WTC11 (cell line): ENCODE measurements at regions not wholly inside any gene's neighbourhood (a gene's known extent, or its start where the extent isn't known, plus 50 kb on each side); places are given as distances from the start of the nearest gene placed in this dataset.

Source experiments
- ATAC-seq: fragments of 200-7000 bp; cut with Tn5 transposase; 2 replicates; pipeline ENCODE4 v1.10.0; 2021; ENCODE audit warnings: mild to moderate bottlenecking, moderate library complexity
- CTCF ChIA-PET: fragments of 300-600 bp; sonication (Branson Sonifier 250); formaldehyde crosslinking; loops from one replicate; lab custom pipeline; 2021; ENCODE audit warnings: antibody characterized with exemption; lab: Charles Lee
- POLR2A ChIA-PET: fragments of 350-600 bp; sonication (Branson Sonifier 250); formaldehyde crosslinking; loops from one replicate; lab custom pipeline; 2021; ENCODE audit warnings: antibody characterized with exemption; lab: Charles Lee
- DNase-seq: peaks from one replicate; pipeline ENCODE4 v3.0.0; 2021; ENCODE audit warnings: low spot score
- H3K27ac Mint-ChIP-seq: 2 replicates; pipeline ENCODE4 v1.8.0; 2021; ENCODE audit warnings: mixed read lengths
- H3K27me3 Mint-ChIP-seq: 2 replicates; pipeline ENCODE4 v1.8.0; 2021; ENCODE audit warnings: low read depth, mild to moderate bottlenecking, moderate library complexity, mixed read lengths
- H3K36me3 Mint-ChIP-seq: 2 replicates; pipeline ENCODE4 v1.8.0; 2021; ENCODE audit warnings: mixed read lengths
- H3K4me1 Mint-ChIP-seq: 2 replicates; pipeline ENCODE4 v1.8.0; 2022; ENCODE audit warnings: mixed read lengths
- H3K4me3 Mint-ChIP-seq: 2 replicates; pipeline ENCODE4 v1.8.0; 2021; ENCODE audit warnings: mild to moderate bottlenecking, moderate library complexity, mixed read lengths
- H3K9me3 Mint-ChIP-seq: 2 replicates; pipeline ENCODE4 v1.8.0; 2021; ENCODE audit warnings: mixed read lengths
- EMX1 ChIP-seq: fragments of 250-450 bp; sonication (Bioruptor Pico); IDR thresholded peaks from 2 replicates; pipeline ENCODE4 v1.8.0; 2021; ENCODE audit warnings: mild to moderate bottlenecking
- GABPB1 ChIP-seq: sonication (generic); formaldehyde crosslinking; IDR thresholded peaks from 2 replicates; pipeline ENCODE4 v1.8.1; 2023; ENCODE audit warnings: mild to moderate bottlenecking, missing genetic modification reagents
- GRHL2 ChIP-seq: fragments of 250-450 bp; sonication (Bioruptor Pico); IDR thresholded peaks from 2 replicates; pipeline ENCODE4 v1.8.0; 2022; ENCODE audit warnings: mild to moderate bottlenecking, moderate library complexity; ENCODE audit not compliant: insufficient replicate concordance, severe bottlenecking
- KAT7 ChIP-seq: sonication (generic); formaldehyde crosslinking; IDR thresholded peaks from 2 replicates; pipeline ENCODE4 v1.8.1; 2023; ENCODE audit warnings: missing genetic modification reagents, mild to moderate bottlenecking, borderline replicate concordance
- MXD4 ChIP-seq: fragments of 250-450 bp; sonication (Bioruptor Pico); IDR thresholded peaks from 2 replicates; pipeline ENCODE4 v1.8.0; 2021; ENCODE audit warnings: mild to moderate bottlenecking, moderate library complexity, borderline replicate concordance
- NFATC4 ChIP-seq: fragments of 250-450 bp; sonication (Bioruptor Pico); IDR thresholded peaks from 2 replicates; pipeline ENCODE4 v1.9.0; 2021; ENCODE audit warnings: mild to moderate bottlenecking
- NR1H2 ChIP-seq: sonication (generic); formaldehyde crosslinking; IDR thresholded peaks from 2 replicates; pipeline ENCODE4 v1.9.0; 2021; ENCODE audit warnings: mild to moderate bottlenecking, moderate library complexity, missing genetic modification reagents
- PRRX2 ChIP-seq: fragments of 250-450 bp; sonication (Bioruptor Pico); IDR thresholded peaks from 2 replicates; pipeline ENCODE4 v1.8.0; 2021; ENCODE audit warnings: mild to moderate bottlenecking
- TP53 ChIP-seq: sonication (generic); formaldehyde crosslinking; IDR thresholded peaks from 2 replicates; pipeline ENCODE4 v1.8.1; 2023; ENCODE audit warnings: mild to moderate bottlenecking, missing genetic modification reagents
- ZNF121 ChIP-seq: sonication (generic); formaldehyde crosslinking; IDR thresholded peaks from 2 replicates; pipeline ENCODE4 v1.8.0; 2023; ENCODE audit warnings: missing genetic modification reagents
- ZNF138 ChIP-seq: sonication (generic); formaldehyde crosslinking; conservative IDR thresholded peaks from 2 replicates; pipeline ENCODE4 v1.8.1; 2022; ENCODE audit warnings: mild to moderate bottlenecking, moderate library complexity, missing genetic modification reagents
- ZNF232 ChIP-seq: sonication (generic); formaldehyde crosslinking; IDR thresholded peaks from 2 replicates; pipeline ENCODE4 v1.8.0; 2022; ENCODE audit warnings: mild to moderate bottlenecking, missing genetic modification reagents
- ZNF317 ChIP-seq: sonication (generic); formaldehyde crosslinking; IDR thresholded peaks from 2 replicates; pipeline ENCODE4 v1.8.1; 2023; ENCODE audit warnings: low read depth, mild to moderate bottlenecking, moderate library complexity, missing genetic modification reagents, borderline replicate concordance
- ZNF396 ChIP-seq: fragments of 250-450 bp; sonication (Bioruptor Pico); IDR thresholded peaks from 2 replicates; pipeline ENCODE4 v1.8.0; 2021; ENCODE audit warnings: mild to moderate bottlenecking, moderate library complexity, borderline replicate concordance
- ZNF416 ChIP-seq: fragments of 250-450 bp; sonication (Bioruptor Pico); IDR thresholded peaks from 2 replicates; pipeline ENCODE4 v1.9.0; 2021; ENCODE audit warnings: mild to moderate bottlenecking, inconsistent platforms
- ZNF671 ChIP-seq: fragments of 250-450 bp; sonication (Bioruptor Pico); IDR thresholded peaks from 2 replicates; pipeline ENCODE4 v1.8.0; 2021; ENCODE audit warnings: mild to moderate bottlenecking
- ZSCAN18 ChIP-seq: fragments of 250-450 bp; sonication (Bioruptor Pico); IDR thresholded peaks from 2 replicates; pipeline ENCODE4 v2.1.2; 2022; ENCODE audit warnings: mild to moderate bottlenecking, moderate library complexity
- TF ChIP-seq, protein P1 (sequence below): sonication (generic); formaldehyde crosslinking; IDR thresholded peaks from 2 replicates; pipeline ENCODE4 v1.8.1; 2022; ENCODE audit warnings: mild to moderate bottlenecking, moderate library complexity, missing genetic modification reagents
- TF ChIP-seq, protein P2 (sequence below): sonication (generic); formaldehyde crosslinking; IDR thresholded peaks from 2 replicates; pipeline ENCODE4 v1.8.1; 2022; ENCODE audit warnings: missing genetic modification reagents, borderline replicate concordance
- TF ChIP-seq, protein P3 (sequence below): fragments of 200-600 bp; IDR thresholded peaks from 2 replicates; pipeline ENCODE4 v1.8.0; 2022; ENCODE audit warnings: antibody characterized with exemption

GRCh38 chr6:166776571-166776970, 149.5 kb upstream of the RPS6KA2 start:
- no peaks in the 10 kb centered on the region for H3K27me3 Mint-ChIP-seq
- no peak overlapping the region for H3K4me3 Mint-ChIP-seq
- H3K36me3 Mint-ChIP-seq: no peaks in the 10 kb centered on the region
- no peak for TF ChIP-seq TP53 (CRISPR knock-in tag)
- no peak for TF ChIP-seq MXD4 (CRISPR knock-in tag)
- no peak for TF ChIP-seq PRRX2 (CRISPR knock-in tag)
- no peak for TF ChIP-seq GABPB1 (CRISPR knock-in tag)
- ATAC-seq: no peak
- POLR2A ChIA-PET: no interaction called here
- H3K27ac Mint-ChIP-seq: no peak overlapping the region
- no peaks in the 10 kb centered on the region for H3K9me3 Mint-ChIP-seq
- CTCF ChIA-PET: interaction anchor here (0.6 to 4.9 kb wide), 10 partner anchors 13 to 364 kb away, joined by 3 to 44 read pairs (median 16); partner anchors contain the start of gene CEP43
- DNase-seq: no peak
- peaks cover 14% of the 10 kb centered on the region for H3K4me1 Mint-ChIP-seq

DNA sequence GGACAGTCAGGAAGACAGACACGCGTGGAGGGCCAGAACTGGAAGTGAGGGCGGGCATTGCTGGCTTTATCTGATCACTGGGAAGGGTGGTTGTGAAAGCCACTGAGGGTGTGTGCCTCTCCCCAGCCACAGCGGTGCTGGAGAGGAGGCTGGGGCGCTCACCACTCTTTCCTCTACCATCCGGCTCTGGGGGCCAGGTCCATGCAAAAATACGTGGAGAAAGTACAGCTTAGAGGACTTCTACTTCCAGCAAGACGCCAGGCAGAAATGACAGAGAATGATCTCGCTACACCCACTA, 148.8 kb upstream of the RPS6KA2 start:
- POLR2A ChIA-PET: no interaction called here
- peaks cover 3% of the 10 kb centered on the region; the same call in 1 of the 2 replicates for H3K27me3 Mint-ChIP-seq
- no peak for ATAC-seq
- DNase-seq: no peak
- H3K36me3 Mint-ChIP-seq: no peaks in the 10 kb centered on the region
- TF ChIP-seq ZNF416 (CRISPR knock-in tag): no peak
- TF ChIP-seq TP53 (CRISPR knock-in tag): no peak
- TF ChIP-seq ZNF138 (CRISPR knock-in tag): no peak
- no peak for TF ChIP-seq NFATC4 (CRISPR knock-in tag)
- TF ChIP-seq, protein P1, sequence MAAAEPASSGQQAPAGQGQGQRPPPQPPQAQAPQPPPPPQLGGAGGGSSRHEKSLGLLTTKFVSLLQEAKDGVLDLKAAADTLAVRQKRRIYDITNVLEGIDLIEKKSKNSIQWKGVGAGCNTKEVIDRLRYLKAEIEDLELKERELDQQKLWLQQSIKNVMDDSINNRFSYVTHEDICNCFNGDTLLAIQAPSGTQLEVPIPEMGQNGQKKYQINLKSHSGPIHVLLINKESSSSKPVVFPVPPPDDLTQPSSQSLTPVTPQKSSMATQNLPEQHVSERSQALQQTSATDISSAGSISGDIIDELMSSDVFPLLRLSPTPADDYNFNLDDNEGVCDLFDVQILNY (CRISPR knock-in tag): no peak
- no peak for TF ChIP-seq GRHL2 (CRISPR knock-in tag)
- TF ChIP-seq KAT7 (CRISPR knock-in tag): no peak
- TF ChIP-seq ZNF671 (CRISPR knock-in tag): no peak
- no peak for TF ChIP-seq ZSCAN18 (CRISPR knock-in tag)
- TF ChIP-seq ZNF232 (CRISPR knock-in tag): no peak
- TF ChIP-seq EMX1 (CRISPR knock-in tag): no peak
- TF ChIP-seq ZNF121: no peak
- no peak for TF ChIP-seq ZNF396 (CRISPR knock-in tag)
- TF ChIP-seq, protein P2, sequence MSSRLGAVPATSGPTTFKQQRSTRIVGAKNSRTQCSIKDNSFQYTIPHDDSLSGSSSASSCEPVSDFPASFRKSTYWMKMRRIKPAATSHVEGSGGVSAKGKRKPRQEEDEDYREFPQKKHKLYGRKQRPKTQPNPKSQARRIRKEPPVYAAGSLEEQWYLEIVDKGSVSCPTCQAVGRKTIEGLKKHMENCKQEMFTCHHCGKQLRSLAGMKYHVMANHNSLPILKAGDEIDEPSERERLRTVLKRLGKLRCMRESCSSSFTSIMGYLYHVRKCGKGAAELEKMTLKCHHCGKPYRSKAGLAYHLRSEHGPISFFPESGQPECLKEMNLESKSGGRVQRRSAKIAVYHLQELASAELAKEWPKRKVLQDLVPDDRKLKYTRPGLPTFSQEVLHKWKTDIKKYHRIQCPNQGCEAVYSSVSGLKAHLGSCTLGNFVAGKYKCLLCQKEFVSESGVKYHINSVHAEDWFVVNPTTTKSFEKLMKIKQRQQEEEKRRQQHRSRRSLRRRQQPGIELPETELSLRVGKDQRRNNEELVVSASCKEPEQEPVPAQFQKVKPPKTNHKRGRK: no peak
- TF ChIP-seq NR1H2 (CRISPR knock-in tag): no peak
- H3K4me3 Mint-ChIP-seq: no peak overlapping the region
- H3K4me1 Mint-ChIP-seq: peaks cover 21% of the 10 kb centered on the region
- no peaks in the 10 kb centered on the region for H3K9me3 Mint-ChIP-seq
- H3K27ac Mint-ChIP-seq: peak overlapping the region; percentile 42; the same call in 1 of the 2 replicates
- CTCF ChIA-PET: interaction anchor here (0.6 to 4.9 kb wide), 42 partner anchors 10 to 553 kb away, joined by 3 to 44 read pairs (median 10); partner anchors contain the start of genes CEP43 and RNASET2

- ATAC-seq: peak; percentile 65
- Mint-ChIP-seq H3K36me3 (no peaks in the 10 kb centered on the region), H3K4me1 (peaks cover 26% of the 10 kb centered on the region), H3K27me3 (peaks cover 3% of the 10 kb centered on the region; the same call in 1 of the 2 replicates), H3K9me3 (no peaks in the 10 kb centered on the region), H3K4me3 (no peak overlapping the region), H3K27ac (peak overlapping the region; percentile 12; the same call in 1 of the 2 replicates)
- TF ChIP-seq, protein P3, sequence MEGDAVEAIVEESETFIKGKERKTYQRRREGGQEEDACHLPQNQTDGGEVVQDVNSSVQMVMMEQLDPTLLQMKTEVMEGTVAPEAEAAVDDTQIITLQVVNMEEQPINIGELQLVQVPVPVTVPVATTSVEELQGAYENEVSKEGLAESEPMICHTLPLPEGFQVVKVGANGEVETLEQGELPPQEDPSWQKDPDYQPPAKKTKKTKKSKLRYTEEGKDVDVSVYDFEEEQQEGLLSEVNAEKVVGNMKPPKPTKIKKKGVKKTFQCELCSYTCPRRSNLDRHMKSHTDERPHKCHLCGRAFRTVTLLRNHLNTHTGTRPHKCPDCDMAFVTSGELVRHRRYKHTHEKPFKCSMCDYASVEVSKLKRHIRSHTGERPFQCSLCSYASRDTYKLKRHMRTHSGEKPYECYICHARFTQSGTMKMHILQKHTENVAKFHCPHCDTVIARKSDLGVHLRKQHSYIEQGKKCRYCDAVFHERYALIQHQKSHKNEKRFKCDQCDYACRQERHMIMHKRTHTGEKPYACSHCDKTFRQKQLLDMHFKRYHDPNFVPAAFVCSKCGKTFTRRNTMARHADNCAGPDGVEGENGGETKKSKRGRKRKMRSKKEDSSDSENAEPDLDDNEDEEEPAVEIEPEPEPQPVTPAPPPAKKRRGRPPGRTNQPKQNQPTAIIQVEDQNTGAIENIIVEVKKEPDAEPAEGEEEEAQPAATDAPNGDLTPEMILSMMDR: peak; percentile 64; the same call in 1 of the 2 replicates
- TF ChIP-seq ZNF317 (CRISPR knock-in tag): no peak
- ChIA-PET POLR2A (interaction anchor here (0.5 to 1.1 kb wide), 2 partner anchors 179 to 181 kb away, joined by 3 read pairs; partner anchors contain the start of gene RNASET2), CTCF (interaction anchor here (0.5 to 4.9 kb wide), 90 partner anchors 9 to 892 kb away, joined by 3 to 44 read pairs (median 4); partner anchors contain the start of genes CEP43 and RNASET2)
- peak; percentile 54 for DNase-seq
Observed at GRCh38 chr6:166775180-166775922, 148.3 kb upstream of the RPS6KA2 start.
